ENCODE measurements at regions not wholly inside any gene's neighbourhood (a gene's known extent, or its start where the extent isn't known, plus 50 kb on each side); places are given as distances from the start of the nearest gene placed in this dataset.

- H3K36me3 ChIP-seq (ENCODE audit: control insufficient read depth, insufficient read depth, low read length): no peaks in the 10 kb centered on the region
- no peak overlapping the region for H3K27ac ChIP-seq (ENCODE audit: low read depth, low read length, severe bottlenecking)
- no peaks in the 10 kb centered on the region for H3K4me1 ChIP-seq (ENCODE audit: control insufficient read depth, insufficient read depth, low read length, poor library complexity, severe bottlenecking)
- no peak overlapping the region for H3K4me3 ChIP-seq (ENCODE audit: extremely low read depth, insufficient read depth, low read length, poor library complexity, severe bottlenecking)
- H3K9me3 ChIP-seq (ENCODE audit: control insufficient read depth, low read length): no peaks in the 10 kb centered on the region
Measured at GRCh38 chrY:7815921-7816320, 904.4 kb upstream of the AMELY start.

- Histone ChIP-seq H3K27ac (ENCODE audit: low read depth, low read length, severe bottlenecking) (no peak overlapping the region), H3K4me1 (ENCODE audit: control insufficient read depth, insufficient read depth, low read length, poor library complexity, severe bottlenecking) (no peaks in the 10 kb centered on the region), H3K4me3 (ENCODE audit: extremely low read depth, insufficient read depth, low read length, poor library complexity, severe bottlenecking) (no peak overlapping the region), H3K36me3 (ENCODE audit: control insufficient read depth, insufficient read depth, low read length) (no peaks in the 10 kb centered on the region), H3K9me3 (ENCODE audit: control insufficient read depth, low read length) (no peaks in the 10 kb centered on the region)
- WGBS, 2 experiments (ENCODE audit: insufficient coverage in 2 of 2): no CpG with 5 or more reads among the region's 1 CpG
Measured at GRCh38 chrY:7815285-7815684, 903.7 kb upstream of the AMELY start.

GRCh38 chrY:7814361-7814760 is 902.8 kb upstream of the AMELY start:
- Histone ChIP-seq H3K9me3 (ENCODE audit: control insufficient read depth, low read length) (no peaks in the 10 kb centered on the region), H3K36me3 (ENCODE audit: control insufficient read depth, insufficient read depth, low read length) (no peaks in the 10 kb centered on the region), H3K27ac (ENCODE audit: low read depth, low read length, severe bottlenecking) (no peak overlapping the region), H3K4me3 (ENCODE audit: extremely low read depth, insufficient read depth, low read length, poor library complexity, severe bottlenecking) (no peak overlapping the region), H3K4me1 (ENCODE audit: control insufficient read depth, insufficient read depth, low read length, poor library complexity, severe bottlenecking) (no peaks in the 10 kb centered on the region)

GRCh38 chrY:7810359-7810758 is 898.8 kb upstream of the AMELY start:
- Histone ChIP-seq H3K4me1 (ENCODE audit: control insufficient read depth, insufficient read depth, low read length, poor library complexity, severe bottlenecking) (no peaks in the 10 kb centered on the region), H3K27ac (ENCODE audit: low read depth, low read length, severe bottlenecking) (no peak overlapping the region), H3K36me3 (ENCODE audit: control insufficient read depth, insufficient read depth, low read length) (no peaks in the 10 kb centered on the region), H3K9me3 (ENCODE audit: control insufficient read depth, low read length) (no peaks in the 10 kb centered on the region), H3K4me3 (ENCODE audit: extremely low read depth, insufficient read depth, low read length, poor library complexity, severe bottlenecking) (no peak overlapping the region)
- no CpG with 5 or more reads among the region's 1 CpG for WGBS, 2 experiments (ENCODE audit: insufficient coverage in 2 of 2)

- Histone ChIP-seq H3K4me1 (ENCODE audit: control insufficient read depth, insufficient read depth, low read length, poor library complexity, severe bottlenecking) (no peaks in the 10 kb centered on the region), H3K4me3 (ENCODE audit: extremely low read depth, insufficient read depth, low read length, poor library complexity, severe bottlenecking) (no peak overlapping the region), H3K27ac (ENCODE audit: low read depth, low read length, severe bottlenecking) (no peak overlapping the region), H3K36me3 (ENCODE audit: control insufficient read depth, insufficient read depth, low read length) (no peaks in the 10 kb centered on the region), H3K9me3 (ENCODE audit: control insufficient read depth, low read length) (no peaks in the 10 kb centered on the region)
Measured at GRCh38 chrY:7807516-7807870, 895.9 kb upstream of the AMELY start.

- H3K27ac ChIP-seq (ENCODE audit: low read depth, low read length, severe bottlenecking): no peak overlapping the region
- WGBS, 2 experiments (ENCODE audit: insufficient coverage in 2 of 2): no CpG with 5 or more reads among the region's 3 CpGs
- no peaks in the 10 kb centered on the region for H3K4me1 ChIP-seq (ENCODE audit: control insufficient read depth, insufficient read depth, low read length, poor library complexity, severe bottlenecking)
- no peaks in the 10 kb centered on the region for H3K9me3 ChIP-seq (ENCODE audit: control insufficient read depth, low read length)
- H3K4me3 ChIP-seq (ENCODE audit: extremely low read depth, insufficient read depth, low read length, poor library complexity, severe bottlenecking): no peak overlapping the region
- no peaks in the 10 kb centered on the region for H3K36me3 ChIP-seq (ENCODE audit: control insufficient read depth, insufficient read depth, low read length)
Measured at GRCh38 chrY:7806592-7807515, 895.3 kb upstream of the AMELY start.

- no peaks in the 10 kb centered on the region for H3K4me1 ChIP-seq (ENCODE audit: control insufficient read depth, insufficient read depth, low read length, poor library complexity, severe bottlenecking)
- no CpG with 5 or more reads among the region's 1 CpG for WGBS, 2 experiments (ENCODE audit: insufficient coverage in 2 of 2)
- H3K4me3 ChIP-seq (ENCODE audit: extremely low read depth, insufficient read depth, low read length, poor library complexity, severe bottlenecking): no peak overlapping the region
- peaks cover 3% of the 10 kb centered on the region for H3K9me3 ChIP-seq (ENCODE audit: control insufficient read depth, low read length)
- H3K36me3 ChIP-seq (ENCODE audit: control insufficient read depth, insufficient read depth, low read length): no peaks in the 10 kb centered on the region
- H3K27ac ChIP-seq (ENCODE audit: low read depth, low read length, severe bottlenecking): no peak overlapping the region
Measured at GRCh38 chrY:7805624-7806023, 894.1 kb upstream of the AMELY start.

GRCh38 chrY:7803737-7804136 is 892.2 kb upstream of the AMELY start:
- Histone ChIP-seq H3K4me1 (ENCODE audit: control insufficient read depth, insufficient read depth, low read length, poor library complexity, severe bottlenecking) (no peaks in the 10 kb centered on the region), H3K4me3 (ENCODE audit: extremely low read depth, insufficient read depth, low read length, poor library complexity, severe bottlenecking) (no peak overlapping the region), H3K9me3 (ENCODE audit: control insufficient read depth, low read length) (peaks cover 3% of the 10 kb centered on the region), H3K36me3 (ENCODE audit: control insufficient read depth, insufficient read depth, low read length) (no peaks in the 10 kb centered on the region), H3K27ac (ENCODE audit: low read depth, low read length, severe bottlenecking) (no peak overlapping the region)
- no CpG with 5 or more reads among the region's 1 CpG for WGBS, 2 experiments (ENCODE audit: insufficient coverage in 2 of 2)

GRCh38 chrY:7796128-7796527 is 884.6 kb upstream of the AMELY start:
- H3K27ac ChIP-seq (ENCODE audit: low read depth, low read length, severe bottlenecking): no peak overlapping the region

GRCh38 chrY:7794441-7794840 is 882.9 kb upstream of the AMELY start:
- Histone ChIP-seq H3K27ac (ENCODE audit: low read depth, low read length, severe bottlenecking) (no peak overlapping the region), H3K9me3 (ENCODE audit: control insufficient read depth, low read length) (no peaks in the 10 kb centered on the region)
- no CpG with 5 or more reads among the region's 1 CpG for WGBS, 2 experiments (ENCODE audit: insufficient coverage in 2 of 2)

More at GRCh38 chrY:7796128-7796527, 884.6 kb upstream of the AMELY start:
- H3K4me1 ChIP-seq (ENCODE audit: control insufficient read depth, insufficient read depth, low read length, poor library complexity, severe bottlenecking): no peaks in the 10 kb centered on the region
- H3K36me3 ChIP-seq (ENCODE audit: control insufficient read depth, insufficient read depth, low read length): no peaks in the 10 kb centered on the region
- no peaks in the 10 kb centered on the region for H3K9me3 ChIP-seq (ENCODE audit: control insufficient read depth, low read length)
- H3K4me3 ChIP-seq (ENCODE audit: extremely low read depth, insufficient read depth, low read length, poor library complexity, severe bottlenecking): no peak overlapping the region

GRCh38 chrY:7793989-7794388 is 882.4 kb upstream of the AMELY start:
- H3K4me3 ChIP-seq (ENCODE audit: extremely low read depth, insufficient read depth, low read length, poor library complexity, severe bottlenecking): no peak overlapping the region
- no peaks in the 10 kb centered on the region for H3K9me3 ChIP-seq (ENCODE audit: control insufficient read depth, low read length)
- no peak overlapping the region for H3K27ac ChIP-seq (ENCODE audit: low read depth, low read length, severe bottlenecking)
- no peaks in the 10 kb centered on the region for H3K36me3 ChIP-seq (ENCODE audit: control insufficient read depth, insufficient read depth, low read length)
- WGBS, 2 experiments (ENCODE audit: insufficient coverage in 2 of 2): no CpG with 5 or more reads among the region's 2 CpGs
- no peaks in the 10 kb centered on the region for H3K4me1 ChIP-seq (ENCODE audit: control insufficient read depth, insufficient read depth, low read length, poor library complexity, severe bottlenecking)

More at GRCh38 chrY:7794441-7794840, 882.9 kb upstream of the AMELY start:
- Histone ChIP-seq H3K4me1 (ENCODE audit: control insufficient read depth, insufficient read depth, low read length, poor library complexity, severe bottlenecking) (no peaks in the 10 kb centered on the region), H3K4me3 (ENCODE audit: extremely low read depth, insufficient read depth, low read length, poor library complexity, severe bottlenecking) (no peak overlapping the region), H3K36me3 (ENCODE audit: control insufficient read depth, insufficient read depth, low read length) (no peaks in the 10 kb centered on the region)

Data from mesodermal cell (in vitro differentiated cells).